ENCODE measurements at regions not wholly inside any gene's neighbourhood (a gene's known extent, or its start where the extent isn't known, plus 50 kb on each side); places are given as distances from the start of the nearest gene placed in this dataset.
"Not testable (repeated sequence)": the region's sequence is repeated elsewhere in the genome, so short reads cannot be mapped to it uniquely, and the experiment has no call there.

GRCh38 chr1:86633306-86633838 is 71.0 kb upstream of the SH3GLB1 start:
- DNase-seq, result not testable (repeated sequence)

- DNase-seq, result no peak
Measured at GRCh38 chr1:86633921-86634320, 70.5 kb upstream of the SH3GLB1 start.

GRCh38 chr1:86636898-86637297 is 67.5 kb upstream of the SH3GLB1 start:
- DNase-seq, result no peak

GRCh38 chr1:86640161-86640670 is 64.2 kb upstream of the SH3GLB1 start:
- DNase-seq, result no peak

GRCh38 chr1:86641318-86641717 is 63.1 kb upstream of the SH3GLB1 start:
- DNase-seq, result no peak

GRCh38 chr1:86644655-86645054 is 59.7 kb upstream of the SH3GLB1 start:
- DNase-seq, result not testable (repeated sequence)

- DNase-seq, result no peak
Measured at GRCh38 chr1:86645851-86646250, 58.5 kb upstream of the SH3GLB1 start.

GRCh38 chr1:86646256-86646655 is 58.1 kb upstream of the SH3GLB1 start:
- DNase-seq, result peak; percentile 74

GRCh38 chr1:86648255-86648654 is 56.1 kb upstream of the SH3GLB1 start:
- peak; percentile 30 for DNase-seq

GRCh38 chr1:86649618-86650017 is 54.8 kb upstream of the SH3GLB1 start:
- no peak for DNase-seq

GRCh38 chr1:86650065-86650464 is 54.3 kb upstream of the SH3GLB1 start:
- no peak for DNase-seq

All from inflammatory macrophage treated with lipopolysaccharide for 4 hours (primary cell).